GM21515 (cell line): ENCODE measurements at regions not wholly inside any gene's neighbourhood (a gene's known extent, or its start where the extent isn't known, plus 50 kb on each side); places are given as distances from the start of the nearest gene placed in this dataset.
"Not testable (repeated sequence)": the region's sequence is repeated elsewhere in the genome, so short reads cannot be mapped to it uniquely, and the experiment has no call there.

ENCODE experiments used
- ATAC-seq: cut with Tn5 transposase; IDR thresholded peaks from one replicate; pipeline ENCODE4 v1.9.1; 2021; ENCODE audit not compliant: unreplicated experiment

DNA sequence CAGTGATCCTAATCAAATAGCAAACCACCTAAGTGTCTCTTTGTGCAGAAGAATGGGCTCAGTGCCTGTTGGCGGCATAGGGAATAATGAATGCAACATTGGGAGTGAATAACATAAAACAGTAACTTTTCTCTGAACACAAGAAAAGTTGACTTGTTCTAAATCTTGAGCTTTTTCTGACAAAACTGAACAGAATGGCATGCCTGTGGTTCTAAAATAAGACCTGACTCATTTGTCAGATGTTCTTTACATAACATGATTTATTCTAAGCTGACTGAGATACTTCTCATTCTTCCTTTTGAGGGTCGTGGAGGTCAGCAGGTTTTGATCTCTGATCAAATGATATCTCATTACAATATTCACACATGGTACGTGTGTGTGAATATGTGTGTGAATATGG lies 165.4 kb upstream of the WDR1 start:
- ATAC-seq, result no peak

DNA sequence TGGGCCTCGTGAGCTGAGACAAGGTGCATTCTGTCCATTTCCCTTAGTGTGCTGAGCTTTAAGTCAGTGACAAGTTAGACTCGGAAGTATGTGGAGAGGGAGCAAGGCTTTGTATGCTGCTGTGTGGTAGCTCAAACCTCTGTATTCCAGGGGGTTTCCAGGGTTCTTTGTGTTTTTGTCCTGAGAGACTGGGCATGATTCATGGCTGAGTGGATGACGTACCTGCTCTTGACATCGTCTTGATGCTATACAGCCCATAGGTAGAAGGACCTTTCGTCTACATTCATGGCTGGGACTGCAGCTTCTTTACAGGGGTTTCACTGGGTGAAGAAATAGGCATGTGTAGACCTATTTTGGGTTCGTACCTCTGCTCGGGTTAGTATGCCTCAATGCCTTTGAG lies 162.7 kb upstream of the WDR1 start:
- no peak for ATAC-seq

DNA sequence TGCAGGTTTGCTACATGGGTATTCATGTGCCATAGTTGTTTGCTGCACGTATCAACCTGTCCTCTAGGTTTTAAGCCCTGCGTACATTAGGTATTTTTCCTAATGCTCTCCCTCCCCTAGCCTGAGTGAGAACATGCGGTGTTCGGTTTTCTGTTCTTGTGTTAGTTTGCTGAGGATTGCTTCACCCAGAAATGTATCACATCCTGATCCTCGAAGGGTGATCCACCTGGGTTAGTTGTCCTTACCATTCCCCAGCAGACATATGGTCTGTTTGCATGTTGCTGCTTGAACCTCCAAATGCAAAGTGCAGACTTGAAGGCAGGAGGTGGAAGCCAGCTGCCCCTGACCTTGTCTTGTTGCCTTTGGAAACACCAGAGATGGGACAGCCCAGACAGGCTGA lies 161.5 kb upstream of the WDR1 start:
- ATAC-seq, result no peak

DNA sequence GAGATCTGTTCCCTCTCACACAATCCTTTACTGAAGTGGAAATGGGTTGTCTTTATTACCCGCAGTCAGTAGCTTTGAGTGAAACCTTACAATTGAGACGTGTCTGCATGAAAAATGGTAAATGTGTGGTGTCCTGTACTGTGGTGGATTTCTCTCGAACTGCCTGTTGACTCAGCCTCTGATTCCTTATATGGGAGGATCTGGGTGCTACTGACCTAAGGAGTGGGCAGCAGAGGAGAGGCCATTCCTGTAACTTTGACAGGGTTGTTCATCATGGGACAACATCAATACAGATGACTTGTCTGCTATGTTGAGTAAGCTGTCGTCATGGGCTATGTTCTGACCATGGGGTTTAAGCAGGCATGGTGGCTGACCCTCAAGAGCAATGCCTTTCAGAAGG lies 159.6 kb upstream of the WDR1 start:
- ATAC-seq, result no peak

DNA sequence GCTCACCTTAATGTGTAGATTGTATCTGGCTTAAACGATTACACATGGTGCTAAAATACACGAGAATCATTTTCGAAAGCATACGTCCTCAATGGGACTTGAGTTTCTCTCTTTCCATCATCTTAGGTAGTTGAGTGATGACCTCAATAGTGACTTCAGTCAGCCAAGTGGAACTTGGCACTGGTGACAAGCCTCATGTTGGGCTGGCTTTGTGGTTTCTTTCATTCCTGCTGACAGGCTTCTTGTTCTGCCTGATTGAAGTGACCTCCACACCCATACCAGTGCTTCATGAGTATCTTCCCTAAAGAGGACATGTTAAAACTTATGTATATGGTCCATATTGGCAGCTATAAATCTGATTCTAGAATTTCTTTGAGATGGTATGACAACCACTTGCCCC lies 159.1 kb upstream of the WDR1 start:
- ATAC-seq, result no peak

DNA sequence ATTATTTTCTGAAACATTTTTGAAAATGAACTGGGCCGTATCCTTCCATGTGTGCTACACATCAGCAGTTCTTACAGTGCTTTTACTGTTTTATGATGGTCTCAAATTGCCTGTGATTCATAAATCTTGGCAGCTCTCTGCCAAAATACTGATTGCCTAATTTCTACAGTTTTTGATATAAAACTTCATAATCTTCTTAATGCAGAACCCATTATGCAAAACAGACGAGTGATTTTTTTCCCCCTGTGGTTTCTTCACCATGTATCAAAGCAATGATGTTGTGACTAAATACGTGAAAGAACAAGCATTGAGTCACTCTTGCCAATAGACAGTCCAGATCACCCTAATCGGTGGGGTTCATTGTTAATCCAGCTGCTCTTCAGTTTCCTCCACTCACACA lies 156.4 kb upstream of the WDR1 start:
- ATAC-seq, result no peak

DNA sequence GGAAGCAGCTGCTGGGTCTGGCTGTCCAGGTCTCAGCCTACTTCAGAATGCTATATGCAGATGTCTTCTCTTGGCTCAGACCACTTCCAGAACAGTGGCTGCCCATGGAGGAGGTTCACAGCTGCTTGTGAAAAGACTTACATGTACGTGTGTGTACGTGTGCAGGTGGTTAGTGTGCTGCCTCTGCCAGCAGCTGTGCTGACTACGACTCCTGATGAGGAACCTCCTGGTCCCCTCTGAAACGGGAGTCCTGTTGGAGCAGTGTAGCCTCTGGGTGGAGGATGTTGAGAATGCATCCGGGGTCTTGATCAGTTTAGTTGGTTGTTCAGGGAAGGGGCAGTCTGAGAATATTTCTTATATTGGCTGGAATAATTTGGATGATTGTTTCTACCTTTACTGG lies 155.9 kb upstream of the WDR1 start:
- ATAC-seq, result no peak

DNA sequence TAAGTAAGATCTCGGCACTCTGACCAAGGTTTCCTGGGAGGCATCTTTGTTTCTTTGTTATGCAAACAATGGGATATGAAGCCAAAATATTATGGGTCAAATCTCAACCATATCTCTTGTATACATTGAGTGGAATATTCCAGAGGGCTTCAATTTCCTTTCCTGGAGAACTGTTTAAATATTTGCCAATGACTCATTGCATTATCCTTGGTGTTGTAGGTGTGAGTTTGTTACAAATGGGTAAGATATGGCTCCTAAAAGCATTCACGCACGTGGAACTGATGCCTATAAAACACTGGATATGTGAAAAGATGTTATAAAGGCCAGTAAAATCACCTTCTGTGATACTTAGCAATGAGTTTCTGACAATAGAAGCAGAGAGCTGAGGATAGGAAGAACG lies 150.5 kb upstream of the WDR1 start:
- ATAC-seq, result no peak

DNA sequence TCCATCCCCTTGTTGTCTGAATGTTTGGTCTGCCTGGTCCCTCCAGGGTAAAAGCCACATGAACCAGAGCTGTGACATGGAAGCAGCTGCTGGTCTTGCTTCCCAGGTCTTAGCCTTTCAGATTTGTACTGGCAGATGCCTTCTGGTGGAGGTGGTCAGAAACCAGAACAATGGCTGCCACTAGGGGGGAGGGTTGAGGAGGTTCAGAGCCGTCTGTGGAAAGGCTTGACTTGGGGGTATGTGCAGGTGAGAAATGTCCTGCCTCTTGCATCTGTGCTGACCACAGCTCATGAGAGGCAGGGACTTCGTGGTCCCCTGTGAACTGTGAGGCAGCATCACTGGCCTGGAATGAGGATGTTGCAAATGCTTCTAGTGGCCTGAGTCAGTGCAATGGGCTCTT lies 144.2 kb upstream of the WDR1 start:
- no peak for ATAC-seq

DNA sequence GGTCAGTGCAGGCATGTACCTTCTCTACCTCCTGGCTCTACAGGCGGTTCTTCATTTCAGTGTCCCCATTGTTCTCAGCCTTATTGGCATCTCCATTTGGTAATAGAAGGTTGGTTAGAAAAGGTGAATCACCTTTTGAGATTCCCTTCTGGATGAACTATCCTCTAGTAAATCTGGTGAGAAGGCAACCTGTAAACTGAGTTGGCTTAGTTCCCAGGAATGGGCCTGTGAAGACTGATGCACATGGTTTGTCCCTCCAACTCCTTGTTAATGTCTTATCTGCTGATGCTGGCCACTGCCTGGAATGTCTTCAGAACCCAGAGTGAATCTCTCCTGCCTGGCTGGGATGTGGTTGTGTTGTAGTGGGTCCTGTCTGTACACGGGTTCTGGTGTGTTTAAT lies 143.4 kb upstream of the WDR1 start:
- no peak for ATAC-seq

DNA sequence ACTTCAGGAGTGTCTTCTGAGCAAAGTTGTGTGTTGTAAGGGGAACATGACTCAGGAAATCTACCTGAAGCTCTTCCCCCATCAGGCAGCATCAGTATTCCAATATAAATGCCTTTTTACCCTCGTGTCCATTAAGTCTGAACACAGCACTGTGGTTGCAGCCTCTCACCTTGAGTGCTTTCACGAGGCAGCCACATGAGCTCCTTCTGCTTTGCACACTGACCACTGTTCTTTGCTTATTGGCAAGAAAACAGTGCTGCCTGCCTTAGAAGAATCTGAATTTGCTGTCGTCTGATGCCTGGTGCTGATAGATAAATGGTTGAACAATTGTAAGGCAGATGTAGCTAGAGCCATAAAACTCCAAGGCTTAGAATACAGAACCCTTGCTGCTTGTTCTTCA lies 139.6 kb upstream of the WDR1 start:
- ATAC-seq, result no peak

DNA sequence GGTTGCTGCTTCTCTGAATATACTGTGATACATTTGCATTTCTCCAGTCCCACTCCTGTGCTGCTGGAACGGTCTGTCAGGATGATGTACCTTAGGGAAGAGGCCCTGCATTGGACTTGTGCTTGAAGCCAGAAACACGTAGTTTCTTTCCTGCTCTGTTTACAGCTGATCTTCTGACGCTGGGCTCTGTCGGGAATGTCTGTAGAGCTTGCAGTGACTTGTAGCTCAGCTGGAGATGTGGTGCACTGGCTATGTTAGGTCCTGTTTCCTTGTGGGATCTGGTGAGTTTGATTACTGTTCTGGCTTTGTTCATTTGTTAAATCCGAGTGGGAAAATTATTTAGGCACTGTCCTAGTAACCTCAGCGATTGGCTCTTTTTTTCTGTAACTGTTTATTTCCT lies 137.2 kb upstream of the WDR1 start:
- no peak for ATAC-seq

DNA sequence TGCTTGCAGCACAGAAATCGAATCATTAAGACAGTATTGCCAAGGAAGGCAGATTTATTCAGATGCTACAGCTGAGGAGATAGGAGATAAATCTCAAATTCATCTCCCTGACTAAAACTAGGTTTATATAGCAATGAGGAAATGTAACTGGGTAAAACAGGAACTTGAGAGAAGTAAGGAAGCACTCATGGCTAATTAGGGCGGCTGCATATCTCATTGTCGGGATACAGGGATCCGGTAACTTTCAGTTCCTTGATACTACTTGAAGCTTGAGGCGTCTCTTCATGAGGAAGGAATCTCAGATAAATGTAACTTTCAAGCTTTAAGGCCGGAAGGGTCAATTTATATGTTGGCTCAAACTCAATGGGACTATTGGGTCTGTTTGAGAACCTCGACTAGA lies 129.2 kb upstream of the WDR1 start:
- no peak for ATAC-seq

DNA sequence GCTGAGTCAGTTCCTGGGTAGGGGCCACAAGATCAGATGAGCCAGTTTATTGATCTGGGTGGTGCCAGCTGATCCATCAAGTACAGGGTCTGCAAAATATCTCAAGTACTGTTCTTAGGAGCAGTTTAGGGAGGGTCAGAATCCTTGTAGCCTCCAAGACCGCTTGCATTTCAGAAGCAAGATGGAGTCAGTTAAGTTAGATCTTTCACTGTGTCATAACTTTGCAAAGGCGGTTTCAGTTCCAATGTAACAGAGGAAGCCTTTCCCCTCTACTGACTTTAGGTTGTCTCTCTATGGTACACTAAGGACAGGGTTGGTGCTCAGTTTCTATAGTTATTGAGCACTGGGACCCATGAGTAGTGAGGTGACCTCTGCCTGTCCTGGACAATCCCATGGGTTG lies 127.3 kb upstream of the WDR1 start:
- no peak for ATAC-seq

DNA sequence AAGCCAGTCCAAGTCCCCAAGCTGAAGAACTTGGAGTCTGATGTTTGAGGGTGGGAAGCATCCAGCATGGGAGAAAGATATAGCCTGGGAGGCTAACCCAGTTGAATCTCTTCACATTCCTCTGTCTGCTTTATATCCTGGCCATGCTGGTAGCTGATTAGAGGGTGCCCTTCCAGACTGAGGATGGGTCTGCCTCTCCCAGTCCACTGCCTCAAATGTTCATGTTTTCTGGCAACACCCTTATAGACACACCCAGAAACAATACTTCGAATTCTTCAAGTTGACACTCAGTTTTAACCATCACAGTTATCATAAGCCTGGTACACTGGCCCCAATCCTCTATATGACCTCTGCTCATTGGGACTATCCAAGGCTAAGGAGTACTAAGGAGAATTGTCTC lies 124.1 kb upstream of the WDR1 start:
- no peak for ATAC-seq

DNA sequence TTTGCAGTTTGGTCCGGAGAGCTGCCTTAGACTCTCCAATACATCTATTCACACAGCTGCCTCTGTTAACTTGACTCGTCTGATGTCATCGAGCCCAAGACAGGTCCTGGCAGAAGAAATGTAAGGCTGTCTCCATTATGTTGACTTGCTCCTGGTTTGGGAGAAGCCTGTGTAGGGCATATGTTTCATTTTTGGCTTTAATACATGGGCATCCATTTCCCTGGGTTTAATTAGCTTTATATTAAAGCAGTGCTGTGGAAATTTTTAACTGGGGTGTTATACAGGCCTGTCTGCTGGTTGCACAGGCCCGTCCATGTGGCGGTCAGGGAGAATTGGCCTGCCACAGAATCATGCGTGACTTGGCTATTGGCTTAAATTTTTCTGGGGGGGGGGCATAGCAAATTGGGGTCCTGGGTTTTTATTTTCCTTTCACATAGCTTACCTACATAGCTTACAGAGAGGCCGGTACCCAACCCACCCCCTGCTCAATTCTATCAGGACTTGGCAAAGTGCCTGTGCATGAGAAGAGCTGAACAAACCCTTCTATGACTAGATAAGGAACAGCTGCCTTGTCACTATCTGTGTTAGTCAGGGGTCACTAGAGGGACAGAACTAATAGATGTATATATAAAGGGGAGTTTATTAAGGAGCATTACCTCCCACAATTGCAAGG lies 123.5 kb upstream of the WDR1 start:
- ATAC-seq, result no peak

DNA sequence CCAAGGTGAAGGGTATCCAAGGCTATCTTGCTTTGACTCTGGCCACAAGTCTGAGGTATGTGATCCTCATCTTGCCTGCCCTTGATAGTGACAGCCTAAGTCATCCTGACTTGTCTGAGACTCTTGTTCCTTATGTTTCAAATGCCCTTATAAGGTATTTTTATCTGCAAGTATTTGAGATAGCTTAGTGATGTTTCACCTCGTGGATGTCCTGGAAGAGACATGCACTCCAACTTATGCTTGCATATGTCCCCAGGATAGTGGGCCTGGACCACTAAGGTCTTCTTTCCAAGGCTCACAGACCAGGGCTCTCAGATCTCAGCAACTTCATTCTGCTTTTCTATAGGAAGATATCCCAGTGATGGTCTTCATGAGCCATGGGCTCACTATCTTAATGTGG lies 120.5 kb upstream of the WDR1 start:
- no peak for ATAC-seq

DNA sequence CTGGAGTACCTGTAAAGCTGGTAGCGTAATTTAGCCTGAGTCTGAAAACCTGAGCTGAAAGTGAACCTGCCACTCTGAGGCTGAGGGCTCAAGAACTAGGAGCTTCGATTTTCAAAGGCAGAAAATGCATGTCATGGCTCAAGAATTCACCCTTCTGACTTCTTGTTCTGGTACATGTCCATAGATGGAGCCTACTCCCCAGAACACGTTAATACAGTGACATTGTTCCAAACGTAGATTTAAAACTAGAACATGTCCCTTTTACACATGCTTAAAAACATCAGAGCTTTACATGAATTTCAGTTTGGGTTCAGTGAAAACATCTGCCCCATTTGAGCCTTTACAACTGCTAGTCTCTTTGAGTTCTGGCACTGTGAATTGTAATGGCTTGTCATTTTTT lies 115.5 kb upstream of the WDR1 start:
- no peak for ATAC-seq

DNA sequence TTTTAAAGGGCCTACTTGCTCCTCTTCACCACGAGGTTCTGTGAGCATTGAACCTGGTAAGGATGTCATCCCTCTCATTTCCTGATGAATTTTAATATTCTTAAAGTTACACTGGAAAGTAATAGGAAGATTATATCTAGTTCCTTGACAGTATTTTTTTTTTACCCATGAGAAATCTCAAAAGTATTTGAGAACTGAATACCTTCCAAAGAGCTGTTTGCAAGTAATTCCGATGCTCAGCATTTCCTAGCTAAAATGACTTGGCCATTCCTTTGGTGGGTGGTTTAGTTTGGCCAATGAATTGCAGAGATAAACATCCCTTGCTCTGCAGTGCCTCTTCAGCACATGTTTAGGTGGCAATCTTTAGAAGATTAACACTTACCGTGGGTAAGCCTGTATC lies 110.2 kb upstream of the WDR1 start:
- ATAC-seq, result no peak

DNA sequence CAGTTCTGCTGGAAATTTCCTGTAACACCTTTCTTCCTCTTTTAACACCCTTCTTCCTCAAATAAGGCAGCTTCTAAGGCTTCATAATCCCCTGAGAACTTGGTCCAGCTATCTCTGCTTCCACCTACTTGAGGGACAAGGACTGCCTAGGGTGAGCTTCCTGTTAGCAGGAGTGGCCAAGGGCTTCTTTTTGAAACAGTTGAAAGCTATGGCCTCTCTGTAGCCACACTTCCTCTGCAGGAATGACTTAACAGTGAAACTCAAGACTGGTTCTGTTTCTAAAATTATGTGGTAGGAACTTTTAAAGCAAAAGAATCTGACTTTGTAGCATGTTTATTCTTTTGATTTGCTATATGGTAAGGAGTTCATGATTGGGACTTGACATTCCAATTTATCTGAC lies 108.5 kb upstream of the WDR1 start:
- ATAC-seq, result no peak

DNA sequence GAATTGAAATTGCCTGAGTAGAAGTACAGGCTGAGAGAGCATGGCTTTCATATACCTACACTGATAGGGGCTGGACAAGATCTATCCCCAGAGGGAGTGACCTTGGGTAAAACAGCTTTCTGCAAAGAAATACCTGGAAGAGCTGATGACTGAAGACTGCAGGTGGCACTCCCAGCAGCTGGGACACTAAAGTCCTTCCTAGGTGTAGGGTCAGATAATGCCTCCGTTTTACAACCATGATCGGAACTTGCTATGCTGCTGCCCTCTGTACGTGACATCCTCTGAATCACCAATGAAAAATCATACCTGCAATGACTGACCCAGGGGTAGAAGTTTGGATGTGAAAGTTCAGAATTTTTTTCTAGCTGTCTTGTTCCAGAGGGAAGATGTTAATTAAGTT lies 107.2 kb upstream of the WDR1 start:
- ATAC-seq, result no peak

DNA sequence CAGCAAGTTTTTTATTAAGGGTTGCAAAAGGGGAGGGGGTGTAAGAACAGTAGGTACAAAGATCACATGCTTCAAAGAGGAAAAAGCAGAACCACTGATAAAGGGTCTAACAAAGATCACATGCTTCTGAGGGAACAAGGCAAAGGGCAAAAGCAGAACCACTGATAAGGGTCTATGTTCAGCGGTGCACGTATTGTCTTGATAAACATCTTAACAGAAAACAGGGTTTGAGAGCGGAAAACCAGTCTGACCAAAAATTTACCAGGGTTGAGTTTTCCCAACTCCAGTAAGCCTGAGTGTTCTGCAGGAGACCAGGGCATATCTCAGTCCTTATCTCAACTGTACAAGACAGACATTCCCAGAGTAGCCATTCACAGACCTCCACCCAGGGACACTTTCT lies 96.9 kb upstream of the WDR1 start:
- ATAC-seq, result not testable (repeated sequence)

DNA sequence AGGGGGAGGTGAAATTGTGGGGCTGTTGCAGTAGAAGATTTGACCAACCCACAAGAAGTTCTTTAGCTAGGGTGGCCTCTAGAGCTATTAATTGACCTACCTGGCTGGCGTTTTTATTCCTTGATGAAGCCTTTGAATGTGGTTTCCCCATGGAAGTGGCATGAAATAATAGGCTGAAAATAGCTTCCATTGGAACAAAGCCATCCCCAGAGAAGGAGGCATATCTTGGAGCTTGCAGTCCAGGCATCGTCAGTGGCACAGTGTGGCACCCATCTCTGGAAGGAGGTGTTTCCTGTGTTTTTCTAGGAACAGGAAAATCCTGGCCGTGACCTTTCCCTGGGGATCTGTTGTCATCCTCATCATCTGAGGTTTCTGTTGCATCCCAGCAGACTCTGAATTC lies 96.3 kb upstream of the WDR1 start:
- no peak for ATAC-seq

DNA sequence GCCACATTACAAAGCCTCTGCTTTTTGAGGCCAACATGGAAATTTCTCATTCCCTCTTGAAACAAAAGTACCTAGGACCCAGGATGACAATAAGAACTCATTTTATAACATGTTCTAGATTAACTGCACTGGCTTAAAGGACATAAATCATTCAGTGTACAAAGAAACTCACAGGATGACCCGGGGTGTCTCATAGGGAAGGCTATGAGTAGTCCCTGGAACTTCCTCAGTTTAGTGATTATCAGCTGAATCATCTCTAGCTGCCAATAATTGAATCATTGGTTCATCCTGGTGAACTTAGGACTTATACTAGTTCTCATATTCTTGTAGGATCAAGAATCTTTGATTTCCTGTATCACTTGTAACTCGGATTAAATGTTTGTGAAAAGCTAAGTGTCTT lies 95.8 kb upstream of the WDR1 start:
- no peak for ATAC-seq
